ENCODE measurements at regions not wholly inside any gene's neighbourhood (a gene's known extent, or its start where the extent isn't known, plus 50 kb on each side); places are given as distances from the start of the nearest gene placed in this dataset.

DNA sequence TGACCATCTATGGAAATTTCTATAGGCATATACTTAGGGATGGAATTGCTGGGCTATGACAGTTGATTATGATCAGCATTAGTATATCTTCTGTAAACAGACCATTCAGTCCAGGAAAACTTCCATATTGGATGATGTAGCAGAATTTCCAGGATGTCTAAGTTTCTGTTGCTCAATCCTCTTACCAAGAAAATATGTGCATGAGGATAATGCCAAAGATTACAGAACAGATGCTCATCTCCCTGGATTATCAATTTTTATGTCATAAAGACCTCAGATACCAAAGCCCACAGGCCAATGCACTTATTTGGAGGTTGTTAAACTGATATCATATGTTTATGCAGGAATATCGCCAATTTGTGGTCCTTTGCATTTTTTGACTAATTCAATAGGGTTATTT is 354.4 kb upstream of the FLRT2 start:
- TF ChIP-seq, protein P1, sequence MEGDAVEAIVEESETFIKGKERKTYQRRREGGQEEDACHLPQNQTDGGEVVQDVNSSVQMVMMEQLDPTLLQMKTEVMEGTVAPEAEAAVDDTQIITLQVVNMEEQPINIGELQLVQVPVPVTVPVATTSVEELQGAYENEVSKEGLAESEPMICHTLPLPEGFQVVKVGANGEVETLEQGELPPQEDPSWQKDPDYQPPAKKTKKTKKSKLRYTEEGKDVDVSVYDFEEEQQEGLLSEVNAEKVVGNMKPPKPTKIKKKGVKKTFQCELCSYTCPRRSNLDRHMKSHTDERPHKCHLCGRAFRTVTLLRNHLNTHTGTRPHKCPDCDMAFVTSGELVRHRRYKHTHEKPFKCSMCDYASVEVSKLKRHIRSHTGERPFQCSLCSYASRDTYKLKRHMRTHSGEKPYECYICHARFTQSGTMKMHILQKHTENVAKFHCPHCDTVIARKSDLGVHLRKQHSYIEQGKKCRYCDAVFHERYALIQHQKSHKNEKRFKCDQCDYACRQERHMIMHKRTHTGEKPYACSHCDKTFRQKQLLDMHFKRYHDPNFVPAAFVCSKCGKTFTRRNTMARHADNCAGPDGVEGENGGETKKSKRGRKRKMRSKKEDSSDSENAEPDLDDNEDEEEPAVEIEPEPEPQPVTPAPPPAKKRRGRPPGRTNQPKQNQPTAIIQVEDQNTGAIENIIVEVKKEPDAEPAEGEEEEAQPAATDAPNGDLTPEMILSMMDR (IDR thresholded peaks at IDR 0.05; ENCODE audit: low read depth, low read length) = no peak
- TF ChIP-seq POLR2A (IDR thresholded peaks at IDR 0.05; ENCODE audit: extremely low read depth, insufficient read length) = no peak
- TF ChIP-seq, protein P2, sequence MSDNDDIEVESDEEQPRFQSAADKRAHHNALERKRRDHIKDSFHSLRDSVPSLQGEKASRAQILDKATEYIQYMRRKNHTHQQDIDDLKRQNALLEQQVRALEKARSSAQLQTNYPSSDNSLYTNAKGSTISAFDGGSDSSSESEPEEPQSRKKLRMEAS (IDR thresholded peaks at IDR 0.05; ENCODE audit: low read depth, low read length) = no peak
- TF ChIP-seq MYC (IDR thresholded peaks at IDR 0.05; ENCODE audit: low read depth, low read length) = no peak

Measured in NB4 (cell line).